HCEC 1CT (cell line): ENCODE measurements at regions not wholly inside any gene's neighbourhood (a gene's known extent, or its start where the extent isn't known, plus 50 kb on each side); places are given as distances from the start of the nearest gene placed in this dataset.
A peak's percentile ranks its signal among the peaks of the same experiment; 100 is the strongest.
"Not testable (repeated sequence)": the region's sequence is repeated elsewhere in the genome, so short reads cannot be mapped to it uniquely, and the experiment has no call there.

Experiments used
- DNase-seq: peaks from one replicate; pipeline ENCODE4 v3.0.0-alpha.2; 2017

DNA sequence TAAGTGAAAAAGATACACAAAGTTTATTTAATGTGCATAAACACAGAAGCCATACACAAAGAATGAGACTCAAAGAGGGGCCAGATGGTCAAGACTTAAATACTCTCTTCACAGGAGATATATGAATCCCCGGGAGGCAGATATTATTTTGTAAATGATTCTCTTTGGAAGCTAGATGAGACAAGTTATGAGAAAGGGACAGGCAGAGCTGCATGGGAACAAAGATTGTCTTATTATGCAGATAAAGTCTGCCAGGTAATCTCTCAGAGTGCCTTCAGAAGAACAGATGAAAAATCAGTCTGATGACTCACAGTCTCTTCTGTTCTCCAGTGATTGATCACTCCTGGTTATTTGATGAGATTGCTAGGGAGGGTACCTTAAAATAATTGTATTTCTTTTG lies 89.0 kb downstream of the NAF1 start:
- no peak for DNase-seq

- DNase-seq = peak; percentile 13
These were observed 94.5 kb downstream of the NAF1 start for GRCh38 chr4:163072222-163072621.

DNA sequence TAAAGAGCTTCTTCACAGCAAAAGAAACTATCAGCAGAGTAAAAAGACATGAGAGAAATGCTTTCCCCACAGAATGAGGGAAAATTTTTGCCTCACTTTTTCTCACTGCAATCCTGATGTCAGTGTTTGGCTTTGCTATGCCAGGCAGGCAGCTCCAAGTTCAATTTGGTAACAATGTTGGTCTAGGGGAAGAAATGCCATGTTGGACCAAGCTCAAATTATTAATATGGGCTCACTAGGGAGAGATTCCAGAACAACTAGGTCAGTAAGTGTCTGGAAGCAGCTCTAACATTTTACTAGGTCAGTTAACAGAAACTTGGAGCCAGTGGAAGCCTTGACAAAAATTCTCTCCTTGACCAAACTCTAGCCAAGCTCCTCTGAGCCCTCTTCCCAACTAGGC lies 95.4 kb downstream of the NAF1 start:
- DNase-seq = no peak

DNA sequence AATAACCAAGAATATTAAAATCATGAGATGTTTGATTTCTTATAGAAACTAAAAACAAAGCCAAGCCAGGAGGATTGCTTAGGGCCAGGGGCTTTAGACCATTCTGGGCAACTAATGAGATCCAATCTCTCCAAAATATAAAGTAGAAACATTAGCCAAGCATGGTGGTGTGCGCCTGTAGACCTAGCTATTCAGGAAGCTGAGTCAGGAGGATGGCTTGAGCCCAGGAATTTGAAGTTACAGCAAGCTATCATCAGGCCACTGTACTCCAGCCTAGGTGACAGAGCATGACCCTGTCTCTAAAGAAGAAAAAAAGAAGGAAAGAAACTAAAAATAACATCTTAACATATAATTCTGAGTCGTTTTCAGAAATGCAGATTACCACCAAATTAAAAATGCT lies 96.7 kb downstream of the NAF1 start:
- DNase-seq = no peak

GRCh38 chr4:163063891-163064290 lies 102.8 kb downstream of the NAF1 start:
- peak; percentile 23 for DNase-seq

DNA sequence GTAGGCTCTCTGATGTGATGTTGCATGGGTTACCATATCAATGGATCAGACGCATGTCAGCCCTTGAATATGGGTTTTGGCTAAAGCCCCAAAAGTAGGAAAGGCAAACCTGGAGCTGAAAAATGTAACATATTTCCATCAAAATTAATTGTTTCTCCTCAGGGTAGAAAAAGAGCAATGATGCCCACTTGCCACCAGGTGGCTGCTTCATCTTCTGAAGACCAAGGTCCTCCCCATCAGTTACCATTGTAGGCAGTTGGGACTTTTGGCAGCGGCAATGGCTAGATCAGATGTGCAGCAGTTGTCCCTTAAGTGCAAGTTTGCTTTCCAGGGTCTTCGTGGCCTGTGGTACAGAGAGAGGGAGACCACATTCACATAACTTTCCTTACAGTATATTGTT lies 118.2 kb downstream of the NAF1 start:
- DNase-seq = peak; percentile 4

- no peak for DNase-seq
These were observed 124.4 kb downstream of the NAF1 start for GRCh38 chr4:163042306-163042705.

- no peak for DNase-seq
These were observed 149.6 kb downstream of the NAF1 start for GRCh38 chr4:163017135-163017534.

DNA sequence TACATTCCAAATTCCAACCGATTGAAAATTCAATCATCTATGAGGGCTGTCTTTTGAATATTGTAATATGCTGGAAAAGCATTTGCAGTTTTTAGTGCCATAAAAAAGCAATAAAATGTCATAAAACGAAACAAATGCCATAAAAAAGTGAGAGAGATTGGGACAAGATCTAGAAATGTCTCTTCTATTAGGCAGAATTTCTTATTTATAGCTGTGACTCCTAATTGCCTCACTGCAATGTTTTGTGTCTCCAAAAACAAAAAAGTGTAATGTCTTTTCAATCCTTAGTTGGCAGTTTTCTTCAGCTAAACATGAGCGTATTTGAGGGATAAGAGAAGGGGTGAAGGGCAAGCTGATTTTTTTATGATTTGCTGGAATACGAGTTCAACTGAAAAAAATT lies 153.9 kb downstream of the NAF1 start:
- DNase-seq = no peak

DNA sequence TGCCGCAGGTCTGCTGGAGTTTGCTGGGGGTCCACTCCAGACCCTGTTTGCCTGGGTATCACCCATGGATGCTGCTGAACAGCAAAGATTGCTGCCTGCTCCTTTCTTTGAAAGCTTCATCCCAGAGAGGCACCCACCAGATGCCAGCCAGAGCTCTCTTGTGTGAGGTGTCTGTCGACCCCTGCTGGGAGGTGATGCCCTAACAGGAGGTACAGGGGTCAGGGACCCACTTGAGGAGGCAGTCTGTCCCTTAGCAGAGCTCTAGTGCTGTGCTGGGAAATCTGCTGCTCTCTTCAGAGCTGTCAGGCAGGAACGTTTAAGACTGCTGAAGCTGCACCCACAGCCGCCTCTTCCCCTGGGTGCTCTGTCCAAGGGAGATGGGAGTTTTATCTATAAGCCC lies 162.7 kb downstream of the NAF1 start:
- no peak for DNase-seq

DNA sequence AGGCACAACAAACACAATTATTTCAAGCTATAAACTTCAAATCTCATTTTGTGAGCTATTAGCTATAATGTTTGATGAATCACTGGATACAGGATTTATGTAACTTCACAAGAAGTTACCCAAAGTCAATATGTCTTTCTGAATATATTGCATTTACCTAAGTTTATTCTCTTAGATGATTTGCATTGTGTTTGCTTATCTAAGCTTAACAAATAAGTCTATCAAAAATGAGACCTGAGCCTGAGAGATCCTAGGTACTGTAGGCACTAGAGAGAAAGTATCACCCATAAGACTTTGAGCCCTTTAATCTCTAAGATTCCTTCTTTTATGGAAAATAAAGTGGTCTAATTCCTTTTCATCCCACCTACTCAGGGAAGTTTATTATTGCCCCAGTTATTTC lies 178.2 kb downstream of the NAF1 start:
- DNase-seq = no peak

DNA sequence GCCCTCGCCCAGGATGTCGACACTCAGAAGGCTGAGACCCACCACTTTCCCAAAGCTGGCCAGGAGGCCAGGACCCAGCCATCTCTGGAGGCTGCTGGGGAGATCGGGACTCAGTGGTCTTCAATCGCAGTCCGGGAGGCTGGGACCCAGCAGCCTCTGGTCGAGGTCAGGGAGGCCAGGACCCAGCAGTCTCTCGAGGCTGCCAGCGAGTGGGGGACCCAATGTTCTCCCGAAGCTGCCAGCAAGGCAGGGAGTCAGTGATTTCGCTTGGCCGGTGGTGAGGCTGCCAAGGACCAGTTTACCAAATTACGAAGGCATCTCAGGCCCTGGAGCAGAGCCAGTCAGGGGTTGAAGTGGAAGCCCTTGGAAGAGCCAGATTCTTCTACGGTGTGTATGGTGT lies 181.6 kb downstream of the NAF1 start:
- no peak for DNase-seq

DNA sequence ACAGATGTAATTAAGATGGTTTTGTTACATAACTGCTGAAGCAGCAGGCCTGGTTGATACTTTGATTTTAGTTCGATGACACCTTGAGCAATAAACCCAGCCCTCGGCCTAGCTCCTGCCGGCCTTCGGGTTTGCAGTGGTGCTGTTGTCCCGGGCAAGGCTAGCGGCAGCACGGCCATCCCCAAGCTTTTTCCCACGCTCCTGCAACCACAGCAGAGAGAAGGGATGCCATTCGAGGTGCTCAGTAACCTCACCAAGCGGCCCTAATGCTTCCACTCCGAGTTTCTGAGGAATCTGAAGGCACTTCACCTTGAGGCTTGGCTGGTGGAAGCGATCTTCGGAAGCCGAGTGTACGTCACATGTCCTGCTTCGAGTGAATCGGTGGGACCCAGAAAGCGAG lies 182.1 kb downstream of the NAF1 start:
- no peak for DNase-seq

- no peak for DNase-seq
These were observed 184.9 kb downstream of the NAF1 start for GRCh38 chr4:162981823-162982222.

- DNase-seq = no peak
These were observed 188.3 kb downstream of the NAF1 start for GRCh38 chr4:162978398-162978797.

DNA sequence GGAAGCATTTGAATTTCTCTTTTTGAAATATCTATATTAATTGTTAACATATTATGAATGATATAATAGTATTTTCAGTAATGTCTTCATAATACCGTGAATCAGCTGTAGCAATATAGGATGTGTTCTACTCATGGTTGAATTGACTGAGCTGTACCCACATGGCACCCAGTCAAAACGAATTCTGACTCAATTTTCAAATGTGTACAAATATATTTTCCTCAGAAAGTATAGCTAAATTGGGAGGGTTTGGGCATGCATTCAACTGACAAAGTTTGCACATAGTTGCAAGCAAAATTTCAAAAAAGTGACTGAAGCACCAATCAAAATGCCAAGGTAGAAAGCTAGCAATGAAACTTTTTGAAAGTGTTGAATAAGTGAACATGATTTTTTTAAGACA lies 188.9 kb downstream of the NAF1 start:
- DNase-seq = no peak

GRCh38 chr4:162972661-162973330 lies 193.9 kb downstream of the NAF1 start:
- no peak for DNase-seq

- DNase-seq = no peak
These were observed 197.5 kb downstream of the NAF1 start for GRCh38 chr4:162969194-162969593.

DNA sequence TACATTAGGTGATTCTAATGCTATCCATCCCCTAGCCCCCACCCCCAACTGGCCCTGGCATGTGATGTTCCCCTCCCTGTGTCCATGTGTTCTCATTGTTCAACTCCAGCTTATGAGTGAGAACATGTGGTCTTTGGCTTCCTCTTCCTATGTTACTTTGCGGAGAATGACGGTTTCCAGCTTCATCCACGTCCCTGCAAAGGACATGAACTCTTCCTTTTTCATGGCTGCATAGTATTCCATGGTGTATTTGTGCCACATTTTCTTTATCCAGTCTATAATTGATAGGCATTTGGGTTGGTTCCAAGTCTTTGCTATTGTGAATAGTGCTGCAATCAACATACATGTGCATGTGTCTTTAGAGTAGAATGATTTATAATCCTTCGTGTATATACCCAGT lies 200.7 kb downstream of the NAF1 start:
- DNase-seq = not testable (repeated sequence)

DNA sequence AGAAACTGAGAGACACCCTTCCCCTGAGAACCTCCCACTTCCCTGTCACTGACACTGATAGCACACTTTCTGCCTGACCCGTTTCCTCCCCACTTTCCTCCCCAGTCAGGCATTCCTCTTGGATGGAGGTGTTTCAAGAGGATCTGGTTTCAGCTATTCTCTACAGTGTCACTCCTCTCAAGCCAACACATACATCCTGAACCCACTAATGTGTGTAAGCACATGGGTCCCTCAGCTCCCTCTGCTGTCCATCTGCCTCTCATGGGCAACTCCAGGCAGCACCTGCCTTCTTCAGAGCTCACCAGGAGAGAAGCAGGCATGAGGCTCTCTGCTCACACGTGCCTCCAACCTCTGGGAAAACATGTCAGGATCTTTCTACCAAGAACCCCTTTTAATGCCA lies 207.6 kb downstream of the NAF1 start:
- DNase-seq = no peak

DNA sequence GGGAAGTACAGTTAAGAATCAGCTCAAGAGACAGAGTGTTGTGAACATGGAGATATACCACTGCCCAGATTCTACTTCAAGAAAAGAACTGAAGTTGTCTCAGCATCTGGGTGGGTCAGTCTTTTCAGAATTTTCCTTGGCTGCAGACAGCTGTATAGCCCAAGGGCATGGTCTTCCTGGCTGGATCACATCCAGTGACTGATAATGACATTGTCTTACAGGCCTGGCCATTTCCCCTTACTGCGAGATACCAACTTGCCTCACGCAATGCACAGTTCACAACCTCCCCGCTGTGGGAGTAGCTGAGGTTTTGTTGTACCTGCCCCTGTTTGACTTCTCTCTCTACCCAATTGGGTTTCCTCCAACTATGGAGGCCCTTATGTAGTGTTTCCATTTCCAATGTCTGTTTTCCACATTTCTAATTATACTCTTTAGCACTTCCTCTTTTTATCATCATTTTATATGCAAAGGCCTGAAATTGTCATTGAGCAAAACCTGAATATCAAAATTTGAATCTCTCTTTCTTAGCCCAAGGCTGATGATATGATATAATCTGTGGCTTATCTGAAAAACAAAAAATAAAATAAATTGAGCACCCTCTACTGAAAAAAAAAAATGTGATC lies 209.1 kb downstream of the NAF1 start:
- no peak for DNase-seq

GRCh38 chr4:162954976-162955375 lies 211.7 kb downstream of the NAF1 start:
- no peak for DNase-seq

DNA sequence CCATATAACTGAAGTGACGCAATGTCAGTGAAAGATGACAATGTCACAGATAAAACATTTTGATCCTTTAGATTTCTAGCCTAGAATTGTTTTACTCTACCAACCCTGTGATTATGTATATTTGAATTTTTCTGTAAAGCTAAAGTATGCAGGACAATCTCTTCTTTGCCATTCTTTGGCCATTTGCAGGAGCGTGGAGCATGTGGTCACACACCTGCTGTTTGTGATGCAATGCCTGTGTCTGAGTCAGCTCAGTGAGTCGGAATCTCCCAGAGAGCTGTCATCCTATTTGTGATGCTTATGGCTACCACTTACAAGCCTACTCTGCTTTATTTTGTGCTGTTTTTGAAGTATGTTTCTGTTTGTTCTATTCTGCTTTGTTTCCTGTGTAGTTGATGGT lies 214.5 kb downstream of the NAF1 start:
- DNase-seq = no peak

DNA sequence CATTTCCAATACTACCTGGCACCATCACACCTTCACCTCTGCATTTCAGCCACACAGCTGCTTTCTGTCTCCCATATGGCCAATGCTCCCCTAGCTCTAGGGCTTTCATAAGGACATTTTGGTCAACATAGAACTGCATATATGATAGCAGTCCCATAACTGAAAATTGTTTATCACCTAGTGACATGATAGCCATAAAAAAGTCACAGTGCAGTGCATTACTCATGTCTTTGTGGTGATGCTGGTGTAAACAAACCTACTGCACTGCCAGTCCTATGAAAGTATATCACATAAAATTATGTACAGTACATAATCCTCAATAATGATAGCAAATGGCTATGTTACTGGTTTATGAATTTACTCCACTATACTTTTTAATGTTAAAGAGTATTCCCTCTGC lies 221.0 kb downstream of the NAF1 start:
- no peak for DNase-seq

DNA sequence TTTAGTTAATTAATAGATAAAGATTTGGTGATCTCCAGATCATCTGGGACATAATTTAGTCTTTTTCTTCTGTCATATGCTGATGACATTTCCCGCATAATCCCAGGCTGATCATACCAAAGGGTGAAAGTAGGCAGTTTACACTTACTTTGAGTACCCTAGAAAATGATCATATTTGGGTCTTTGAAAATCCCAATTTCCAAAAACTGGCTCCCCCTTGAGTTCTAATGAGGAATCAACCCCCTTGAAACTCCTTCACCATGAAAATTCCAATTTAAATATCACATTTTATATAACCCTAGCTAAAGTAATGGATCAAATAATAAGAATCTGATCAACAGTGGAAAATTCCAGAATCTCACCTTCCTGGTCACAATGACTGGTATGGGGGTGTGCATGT lies 223.4 kb downstream of the NAF1 start:
- DNase-seq = no peak
